Mammary epithelial cell (primary cell): ENCODE measurements at regions not wholly inside any gene's neighbourhood (a gene's known extent, or its start where the extent isn't known, plus 50 kb on each side); places are given as distances from the start of the nearest gene placed in this dataset.

Experiments used
- CTCF ChIP-seq, 2 donors: IDR thresholded peaks in 1 of 2; conservative IDR thresholded peaks in 1 of 2; 2 replicates each; pipeline ENCODE4 v1.5.1; 2011 to 2012; ENCODE audit warnings: inconsistent platforms in 2 of 2, low read length in 2 of 2, mild to moderate bottlenecking in 2 of 2, control low read depth in 1 of 2, low read depth in 1 of 2; ENCODE audit not compliant: insufficient read depth in 1 of 2; ENCODE audit errors: extremely low read depth in 1 of 2
- EZH2 ChIP-seq: IDR thresholded peaks from 2 replicates; pipeline ENCODE4 v1.6.1; 2012; ENCODE audit warnings: low read length, inconsistent platforms, borderline replicate concordance

- TF ChIP-seq CTCF (conservative IDR thresholded peaks at IDR 0.05 in 1 of 2, IDR thresholded peaks at IDR 0.05 in 1 of 2; ENCODE audit: extremely low read depth in 1 of 2, insufficient read depth in 1 of 2, low read depth in 1 of 2, low read length in 2 of 2) (no peak), EZH2 (no peak)
These were observed 933.9 kb upstream of the LRRTM1 start for GRCh38 chr2:81238462-81238861.
